K562 (cell line): ENCODE measurements at regions not wholly inside any gene's neighbourhood (a gene's known extent, or its start where the extent isn't known, plus 50 kb on each side); places are given as distances from the start of the nearest gene placed in this dataset.

ENCODE experiments used
- HLTF ChIP-seq: fragments of 450-650 bp; IDR thresholded peaks from 2 replicates; pipeline ENCODE4 v1.6.1; 2016
- SNIP1 ChIP-seq: fragments of 450-650 bp; IDR thresholded peaks from 2 replicates; pipeline ENCODE4 v1.7.1; 2017; ENCODE audit warnings: low read depth, mild to moderate bottlenecking
- TF ChIP-seq, protein P1 (sequence below): fragments of 200-600 bp; sonication (generic); IDR thresholded peaks from one replicate; pipeline ENCODE4 v1.6.1; 2012; ENCODE audit warnings: mild to moderate bottlenecking, low read depth, low read length, inconsistent platforms
- TF ChIP-seq, protein P2 (sequence below): sonication (generic); formaldehyde crosslinking; IDR thresholded peaks from 2 replicates; pipeline ENCODE4 v1.9.0; 2022; ENCODE audit warnings: mild to moderate bottlenecking, missing genetic modification reagents

DNA sequence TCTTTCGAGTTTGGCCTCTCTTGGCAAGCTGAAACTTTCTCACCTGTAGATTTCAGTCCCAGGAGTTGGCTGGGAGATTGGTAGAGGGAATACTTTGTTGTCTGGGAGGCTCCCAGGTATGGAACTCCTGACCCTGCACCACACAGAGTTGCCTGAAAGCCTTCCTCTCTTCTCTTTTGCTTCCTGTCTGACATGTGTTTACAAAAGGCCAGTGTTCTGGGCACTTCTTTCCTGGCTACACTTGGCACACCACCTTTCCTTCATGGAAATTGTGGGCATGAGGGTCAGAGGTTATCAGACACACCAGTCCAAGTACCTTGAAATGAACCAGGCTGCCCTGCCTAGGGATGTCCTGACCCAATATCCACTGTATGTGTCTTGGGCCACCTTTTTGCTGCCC lies 123.7 kb downstream of the ABHD5 start (continued):
- TF ChIP-seq, protein P1, sequence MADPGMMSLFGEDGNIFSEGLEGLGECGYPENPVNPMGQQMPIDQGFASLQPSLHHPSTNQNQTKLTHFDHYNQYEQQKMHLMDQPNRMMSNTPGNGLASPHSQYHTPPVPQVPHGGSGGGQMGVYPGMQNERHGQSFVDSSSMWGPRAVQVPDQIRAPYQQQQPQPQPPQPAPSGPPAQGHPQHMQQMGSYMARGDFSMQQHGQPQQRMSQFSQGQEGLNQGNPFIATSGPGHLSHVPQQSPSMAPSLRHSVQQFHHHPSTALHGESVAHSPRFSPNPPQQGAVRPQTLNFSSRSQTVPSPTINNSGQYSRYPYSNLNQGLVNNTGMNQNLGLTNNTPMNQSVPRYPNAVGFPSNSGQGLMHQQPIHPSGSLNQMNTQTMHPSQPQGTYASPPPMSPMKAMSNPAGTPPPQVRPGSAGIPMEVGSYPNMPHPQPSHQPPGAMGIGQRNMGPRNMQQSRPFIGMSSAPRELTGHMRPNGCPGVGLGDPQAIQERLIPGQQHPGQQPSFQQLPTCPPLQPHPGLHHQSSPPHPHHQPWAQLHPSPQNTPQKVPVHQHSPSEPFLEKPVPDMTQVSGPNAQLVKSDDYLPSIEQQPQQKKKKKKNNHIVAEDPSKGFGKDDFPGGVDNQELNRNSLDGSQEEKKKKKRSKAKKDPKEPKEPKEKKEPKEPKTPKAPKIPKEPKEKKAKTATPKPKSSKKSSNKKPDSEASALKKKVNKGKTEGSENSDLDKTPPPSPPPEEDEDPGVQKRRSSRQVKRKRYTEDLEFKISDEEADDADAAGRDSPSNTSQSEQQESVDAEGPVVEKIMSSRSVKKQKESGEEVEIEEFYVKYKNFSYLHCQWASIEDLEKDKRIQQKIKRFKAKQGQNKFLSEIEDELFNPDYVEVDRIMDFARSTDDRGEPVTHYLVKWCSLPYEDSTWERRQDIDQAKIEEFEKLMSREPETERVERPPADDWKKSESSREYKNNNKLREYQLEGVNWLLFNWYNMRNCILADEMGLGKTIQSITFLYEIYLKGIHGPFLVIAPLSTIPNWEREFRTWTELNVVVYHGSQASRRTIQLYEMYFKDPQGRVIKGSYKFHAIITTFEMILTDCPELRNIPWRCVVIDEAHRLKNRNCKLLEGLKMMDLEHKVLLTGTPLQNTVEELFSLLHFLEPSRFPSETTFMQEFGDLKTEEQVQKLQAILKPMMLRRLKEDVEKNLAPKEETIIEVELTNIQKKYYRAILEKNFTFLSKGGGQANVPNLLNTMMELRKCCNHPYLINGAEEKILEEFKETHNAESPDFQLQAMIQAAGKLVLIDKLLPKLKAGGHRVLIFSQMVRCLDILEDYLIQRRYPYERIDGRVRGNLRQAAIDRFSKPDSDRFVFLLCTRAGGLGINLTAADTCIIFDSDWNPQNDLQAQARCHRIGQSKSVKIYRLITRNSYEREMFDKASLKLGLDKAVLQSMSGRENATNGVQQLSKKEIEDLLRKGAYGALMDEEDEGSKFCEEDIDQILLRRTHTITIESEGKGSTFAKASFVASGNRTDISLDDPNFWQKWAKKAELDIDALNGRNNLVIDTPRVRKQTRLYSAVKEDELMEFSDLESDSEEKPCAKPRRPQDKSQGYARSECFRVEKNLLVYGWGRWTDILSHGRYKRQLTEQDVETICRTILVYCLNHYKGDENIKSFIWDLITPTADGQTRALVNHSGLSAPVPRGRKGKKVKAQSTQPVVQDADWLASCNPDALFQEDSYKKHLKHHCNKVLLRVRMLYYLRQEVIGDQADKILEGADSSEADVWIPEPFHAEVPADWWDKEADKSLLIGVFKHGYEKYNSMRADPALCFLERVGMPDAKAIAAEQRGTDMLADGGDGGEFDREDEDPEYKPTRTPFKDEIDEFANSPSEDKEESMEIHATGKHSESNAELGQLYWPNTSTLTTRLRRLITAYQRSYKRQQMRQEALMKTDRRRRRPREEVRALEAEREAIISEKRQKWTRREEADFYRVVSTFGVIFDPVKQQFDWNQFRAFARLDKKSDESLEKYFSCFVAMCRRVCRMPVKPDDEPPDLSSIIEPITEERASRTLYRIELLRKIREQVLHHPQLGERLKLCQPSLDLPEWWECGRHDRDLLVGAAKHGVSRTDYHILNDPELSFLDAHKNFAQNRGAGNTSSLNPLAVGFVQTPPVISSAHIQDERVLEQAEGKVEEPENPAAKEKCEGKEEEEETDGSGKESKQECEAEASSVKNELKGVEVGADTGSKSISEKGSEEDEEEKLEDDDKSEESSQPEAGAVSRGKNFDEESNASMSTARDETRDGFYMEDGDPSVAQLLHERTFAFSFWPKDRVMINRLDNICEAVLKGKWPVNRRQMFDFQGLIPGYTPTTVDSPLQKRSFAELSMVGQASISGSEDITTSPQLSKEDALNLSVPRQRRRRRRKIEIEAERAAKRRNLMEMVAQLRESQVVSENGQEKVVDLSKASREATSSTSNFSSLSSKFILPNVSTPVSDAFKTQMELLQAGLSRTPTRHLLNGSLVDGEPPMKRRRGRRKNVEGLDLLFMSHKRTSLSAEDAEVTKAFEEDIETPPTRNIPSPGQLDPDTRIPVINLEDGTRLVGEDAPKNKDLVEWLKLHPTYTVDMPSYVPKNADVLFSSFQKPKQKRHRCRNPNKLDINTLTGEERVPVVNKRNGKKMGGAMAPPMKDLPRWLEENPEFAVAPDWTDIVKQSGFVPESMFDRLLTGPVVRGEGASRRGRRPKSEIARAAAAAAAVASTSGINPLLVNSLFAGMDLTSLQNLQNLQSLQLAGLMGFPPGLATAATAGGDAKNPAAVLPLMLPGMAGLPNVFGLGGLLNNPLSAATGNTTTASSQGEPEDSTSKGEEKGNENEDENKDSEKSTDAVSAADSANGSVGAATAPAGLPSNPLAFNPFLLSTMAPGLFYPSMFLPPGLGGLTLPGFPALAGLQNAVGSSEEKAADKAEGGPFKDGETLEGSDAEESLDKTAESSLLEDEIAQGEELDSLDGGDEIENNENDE = no peak
- TF ChIP-seq SNIP1 = no peak
- TF ChIP-seq, protein P2, sequence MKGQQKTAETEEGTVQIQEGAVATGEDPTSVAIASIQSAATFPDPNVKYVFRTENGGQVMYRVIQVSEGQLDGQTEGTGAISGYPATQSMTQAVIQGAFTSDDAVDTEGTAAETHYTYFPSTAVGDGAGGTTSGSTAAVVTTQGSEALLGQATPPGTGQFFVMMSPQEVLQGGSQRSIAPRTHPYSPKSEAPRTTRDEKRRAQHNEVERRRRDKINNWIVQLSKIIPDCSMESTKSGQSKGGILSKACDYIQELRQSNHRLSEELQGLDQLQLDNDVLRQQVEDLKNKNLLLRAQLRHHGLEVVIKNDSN (CRISPR knock-in tag) = no peak
- no peak for TF ChIP-seq HLTF
- TF ChIP-seq, all 486 proteins: peak for 0
